GM18511 (cell line): ENCODE measurements at regions not wholly inside any gene's neighbourhood (a gene's known extent, or its start where the extent isn't known, plus 50 kb on each side); places are given as distances from the start of the nearest gene placed in this dataset.

Experiments
- ATAC-seq: cut with Tn5 transposase; IDR thresholded peaks from one replicate; pipeline ENCODE4 v1.9.1; 2021; ENCODE audit warnings: mild to moderate bottlenecking, moderate library complexity; ENCODE audit not compliant: unreplicated experiment

- ATAC-seq: no peak
Measured at GRCh38 chr12:104858611-104859543, 99.2 kb downstream of the SLC41A2 start.

GRCh38 chr12:104856531-104856930 is 101.6 kb downstream of the SLC41A2 start:
- ATAC-seq: no peak

- no peak for ATAC-seq
Measured at GRCh38 chr12:104855599-104855998, 102.5 kb downstream of the SLC41A2 start.

- ATAC-seq: no peak
Measured at GRCh38 chr12:104852896-104853295, 105.2 kb downstream of the SLC41A2 start.

GRCh38 chr12:104852102-104852501 is 106.0 kb downstream of the SLC41A2 start:
- ATAC-seq: no peak

- no peak for ATAC-seq
Measured at GRCh38 chr12:104850781-104851180, 107.3 kb downstream of the SLC41A2 start.

GRCh38 chr12:104846056-104846767 is 111.9 kb downstream of the SLC41A2 start:
- ATAC-seq: no peak

- ATAC-seq: no peak
Measured at GRCh38 chr12:104844123-104844522, 114.0 kb downstream of the SLC41A2 start.

- no peak for ATAC-seq
Measured at GRCh38 chr12:104840262-104840661, 117.8 kb downstream of the SLC41A2 start.

- ATAC-seq: no peak
Measured at GRCh38 chr12:104835317-104835716, 122.8 kb downstream of the SLC41A2 start.

GRCh38 chr12:104834607-104835006 is 123.5 kb downstream of the SLC41A2 start:
- no peak for ATAC-seq

GRCh38 chr12:104833756-104834155 is 124.3 kb downstream of the SLC41A2 start:
- ATAC-seq: no peak

- ATAC-seq: no peak
Measured at GRCh38 chr12:104828015-104828414, 130.1 kb downstream of the SLC41A2 start.

- no peak for ATAC-seq
Measured at GRCh38 chr12:104827587-104827986, 130.5 kb downstream of the SLC41A2 start.

- no peak for ATAC-seq
Measured at GRCh38 chr12:104825408-104825807, 132.7 kb downstream of the SLC41A2 start.

GRCh38 chr12:104823985-104824461 is 134.1 kb downstream of the SLC41A2 start:
- ATAC-seq: no peak

- ATAC-seq: no peak
Measured at GRCh38 chr12:104822941-104823340, 135.1 kb downstream of the SLC41A2 start.

- no peak for ATAC-seq
Measured at GRCh38 chr12:104816845-104817503, 141.1 kb downstream of the SLC41A2 start.

GRCh38 chr12:104815935-104816334 is 142.2 kb downstream of the SLC41A2 start:
- ATAC-seq: no peak

- no peak for ATAC-seq
Measured at GRCh38 chr12:104814944-104815343, 143.1 kb downstream of the SLC41A2 start.
